Cerebellar nuclear complex (tissue), 1 donor: ENCODE measurements at regions not wholly inside any gene's neighbourhood (a gene's known extent, or its start where the extent isn't known, plus 50 kb on each side); places are given as distances from the start of the nearest gene placed in this dataset.
"Not testable (repeated sequence)": the region's sequence is repeated elsewhere in the genome, so short reads cannot be mapped to it uniquely, and the experiment has no call there.

Experiments
- DNase-seq, 2 experiments: peaks; one replicate each; lab custom pipeline; 2025; lab: John Stamatoyannopoulos, UW

GRCh38 chr9:73344060-73344459 lies 192.4 kb downstream of the ANXA1 start:
- no peak for DNase-seq

DNA sequence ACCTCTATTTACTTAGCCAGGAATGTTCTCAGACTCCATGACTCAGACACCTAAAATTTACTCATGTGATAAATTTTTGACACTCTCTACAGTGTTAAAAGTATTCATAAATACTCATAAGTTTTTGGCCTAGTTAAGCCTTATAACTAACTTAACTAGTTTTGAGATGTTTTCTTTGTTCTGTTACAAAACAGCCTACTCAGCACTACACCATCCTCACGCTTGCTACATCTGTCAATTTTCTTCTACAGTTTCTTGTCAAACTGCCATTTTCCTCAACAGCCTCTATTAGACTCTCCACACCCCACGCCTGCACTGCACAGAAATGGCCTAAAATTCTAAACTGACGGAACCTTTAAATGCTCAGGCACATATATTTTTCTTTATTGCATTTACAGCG lies 195.5 kb downstream of the ANXA1 start:
- DNase-seq = no peak

DNA sequence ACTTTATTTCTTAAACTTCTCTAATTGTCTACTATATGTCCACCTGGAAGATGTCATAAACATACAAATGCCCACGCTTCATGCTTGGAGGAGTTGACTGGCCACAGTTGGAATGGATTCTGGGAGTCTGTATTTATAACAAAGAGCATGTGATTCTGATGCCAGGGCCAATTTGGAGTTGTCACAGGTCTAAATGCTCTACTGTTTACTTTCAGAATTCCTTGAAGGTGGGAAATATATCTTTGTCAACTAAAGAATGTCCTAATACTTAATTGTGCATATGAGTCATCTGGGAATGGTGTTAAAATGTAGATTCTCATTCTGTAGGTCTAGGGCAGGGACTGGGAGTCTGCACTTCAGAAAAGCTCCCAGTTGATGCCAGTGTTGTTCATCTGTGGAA lies 196.1 kb downstream of the ANXA1 start:
- no peak for DNase-seq

- no peak for DNase-seq
Measured at GRCh38 chr9:73348471-73348870, 196.8 kb downstream of the ANXA1 start.

GRCh38 chr9:73349476-73349875 lies 197.8 kb downstream of the ANXA1 start:
- DNase-seq = no peak

GRCh38 chr9:73357607-73358006 lies 205.9 kb downstream of the ANXA1 start:
- DNase-seq = no peak

GRCh38 chr9:73370053-73370452 lies 218.4 kb downstream of the ANXA1 start:
- DNase-seq = no peak

- DNase-seq = no peak
Measured at GRCh38 chr9:73371801-73372200, 220.1 kb downstream of the ANXA1 start.

DNA sequence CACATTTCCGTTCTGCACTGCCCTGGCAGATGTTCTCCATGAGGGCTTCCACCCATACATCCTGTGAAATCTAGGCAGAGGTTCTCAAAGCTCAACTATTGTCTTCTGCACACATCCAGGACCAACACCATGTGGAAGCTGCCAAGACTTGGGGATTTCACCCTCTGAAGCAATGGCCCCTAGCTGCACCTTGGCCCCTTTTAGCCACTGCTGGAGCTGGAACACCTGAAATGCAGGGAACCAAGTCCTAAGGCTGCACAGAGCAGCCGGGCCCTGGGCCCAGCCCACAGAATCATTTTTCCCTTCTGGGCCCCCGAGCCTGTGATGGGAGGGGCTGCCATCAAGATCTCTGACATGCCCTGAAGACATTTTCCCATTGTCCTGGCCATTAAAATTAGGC lies 228.7 kb downstream of the ANXA1 start:
- DNase-seq = no peak

- no peak for DNase-seq
Measured at GRCh38 chr9:73402081-73403028, 250.7 kb downstream of the ANXA1 start.

- DNase-seq = no peak
Measured at GRCh38 chr9:73411494-73411893, 259.8 kb downstream of the ANXA1 start.

GRCh38 chr9:73412874-73413273 lies 261.2 kb downstream of the ANXA1 start:
- DNase-seq = no peak

DNA sequence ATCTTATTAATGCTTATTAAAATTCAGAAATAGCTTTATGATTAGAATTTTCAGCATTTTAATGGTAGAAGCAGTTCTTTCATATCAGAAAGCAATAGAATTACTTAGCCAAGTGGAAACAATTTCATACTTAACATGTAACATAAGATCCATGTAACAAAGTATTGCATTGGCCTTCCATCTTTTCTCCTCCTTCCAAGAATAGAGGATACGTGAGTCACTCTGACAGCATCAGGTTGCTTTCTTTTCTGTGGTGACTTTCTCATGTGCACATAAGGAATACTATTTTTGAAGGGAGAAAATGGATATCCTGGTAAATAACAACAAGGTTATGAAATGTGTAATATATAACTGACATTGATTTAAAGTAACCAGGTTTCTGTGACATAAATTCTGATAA lies 272.2 kb downstream of the ANXA1 start:
- no peak for DNase-seq

DNA sequence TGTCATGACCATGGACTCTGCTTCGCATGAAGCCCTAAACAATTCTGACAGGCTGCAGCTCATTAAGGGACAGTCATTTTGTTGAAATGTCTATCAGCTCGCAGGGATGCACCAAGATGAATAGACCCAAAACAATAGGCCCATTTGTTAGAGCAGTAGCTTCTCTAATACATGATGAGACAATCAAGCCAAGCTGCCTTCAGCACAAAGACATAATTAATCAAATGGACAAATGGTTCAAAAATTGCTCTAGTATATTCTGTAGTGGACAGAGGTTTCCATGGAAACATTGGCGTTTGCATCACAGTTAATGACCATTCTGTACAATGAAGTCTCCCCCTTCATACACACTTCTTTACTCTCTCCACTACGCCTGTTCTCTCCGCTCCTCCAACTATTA lies 274.6 kb downstream of the ANXA1 start:
- no peak for DNase-seq

DNA sequence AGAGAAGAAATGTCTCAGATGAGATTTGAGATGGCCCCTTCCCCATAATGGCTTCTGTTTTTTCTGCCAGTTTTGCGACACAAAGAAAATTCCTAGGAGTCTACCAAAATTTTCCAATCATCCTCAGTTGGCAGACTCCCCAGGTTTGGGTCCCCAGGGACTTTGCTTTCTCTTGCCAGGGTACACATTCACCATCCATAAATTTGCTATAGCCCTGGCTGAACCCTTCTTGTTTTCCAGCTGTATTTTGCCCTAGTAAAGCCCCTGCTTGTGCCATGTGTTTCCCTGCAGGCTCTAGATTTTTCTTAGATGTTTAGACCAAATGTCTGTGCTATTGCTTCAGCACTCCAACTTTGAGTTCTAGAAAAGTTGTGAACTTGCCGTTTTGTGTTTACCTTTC lies 283.2 kb downstream of the ANXA1 start:
- DNase-seq = no peak

DNA sequence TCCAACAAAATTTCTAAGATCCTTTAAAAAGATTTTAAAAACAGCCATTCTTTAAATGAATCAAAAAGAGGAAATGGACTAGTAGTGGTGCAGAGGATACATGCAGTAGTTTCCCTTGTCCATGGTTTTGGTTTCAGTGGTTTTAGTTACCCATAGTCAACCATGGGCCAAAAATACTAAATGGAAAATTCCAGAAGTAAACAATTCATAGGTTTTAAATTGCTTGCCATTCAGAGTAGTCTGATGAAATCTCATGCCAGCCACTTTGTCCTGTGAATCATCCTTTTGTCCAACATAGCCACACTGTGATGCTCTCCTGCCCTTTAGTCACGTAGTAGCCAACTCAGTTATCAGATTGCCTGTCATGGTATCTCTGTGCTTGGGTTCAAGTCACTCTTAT lies 286.1 kb downstream of the ANXA1 start:
- no peak for DNase-seq

GRCh38 chr9:73439839-73440238 lies 288.2 kb downstream of the ANXA1 start:
- DNase-seq = not testable (repeated sequence)

DNA sequence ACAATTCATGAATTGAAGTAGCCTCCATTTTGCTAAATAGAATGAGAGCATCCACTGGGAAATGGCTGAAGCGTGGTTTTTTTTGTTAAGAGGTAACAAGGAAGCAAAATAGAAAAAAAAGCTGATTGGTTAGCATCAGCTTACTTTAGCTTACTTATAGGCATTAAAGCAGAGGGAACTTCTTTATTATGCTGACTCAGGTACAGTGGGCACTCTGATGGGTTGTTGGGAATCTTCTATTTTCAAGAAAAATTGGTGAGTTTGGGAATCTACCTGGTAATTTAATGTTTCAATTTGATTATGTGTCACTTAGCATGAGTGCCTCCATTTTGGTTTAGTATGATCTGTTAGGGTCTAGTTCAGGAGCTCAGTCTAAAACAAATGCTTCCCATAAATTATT lies 289.6 kb downstream of the ANXA1 start:
- no peak for DNase-seq

GRCh38 chr9:73441890-73442818 lies 290.5 kb downstream of the ANXA1 start:
- DNase-seq = no peak

DNA sequence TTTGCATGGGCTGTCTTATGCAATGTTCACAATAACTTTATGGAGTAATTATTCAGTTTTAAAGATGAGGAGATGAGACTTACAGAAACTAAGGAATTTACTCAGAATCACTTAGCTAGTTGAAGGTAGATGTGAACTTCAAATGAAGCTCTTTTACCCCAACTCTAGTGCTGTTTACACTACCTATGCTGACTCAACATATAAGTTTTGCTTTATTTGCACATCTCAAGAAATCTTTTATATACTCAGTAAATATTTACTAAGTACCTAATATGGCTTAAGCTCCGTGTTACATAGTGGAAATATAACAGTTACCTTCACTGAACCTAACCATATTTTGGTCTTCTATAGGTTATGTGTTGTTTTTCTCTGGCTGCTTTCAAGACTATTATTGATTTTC lies 293.2 kb downstream of the ANXA1 start:
- DNase-seq = no peak

DNA sequence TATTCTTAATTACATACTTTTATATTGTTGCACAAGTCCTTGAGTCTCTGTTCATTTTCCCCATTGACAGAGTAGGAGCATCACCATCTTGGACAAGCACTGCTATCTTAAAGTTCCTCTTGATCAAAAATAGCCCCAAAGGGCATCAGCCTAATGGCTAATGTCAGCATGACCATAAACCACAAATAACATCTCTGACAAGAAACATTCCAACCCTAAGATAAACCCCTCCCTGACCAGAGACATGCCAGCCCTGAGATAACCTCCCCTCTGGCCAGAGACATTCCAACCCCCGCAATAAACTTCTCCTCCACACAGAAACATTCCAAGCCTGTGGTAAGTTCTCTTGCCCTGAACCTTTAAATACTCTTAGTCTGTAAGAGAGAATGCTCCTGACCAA lies 293.7 kb downstream of the ANXA1 start:
- DNase-seq = not testable (repeated sequence)

- DNase-seq = no peak
Measured at GRCh38 chr9:73446306-73446705, 294.6 kb downstream of the ANXA1 start.

GRCh38 chr9:73451003-73451402 lies 299.3 kb downstream of the ANXA1 start:
- DNase-seq = no peak
